ENCODE measurements at regions not wholly inside any gene's neighbourhood (a gene's known extent, or its start where the extent isn't known, plus 50 kb on each side); places are given as distances from the start of the nearest gene placed in this dataset.

DNA sequence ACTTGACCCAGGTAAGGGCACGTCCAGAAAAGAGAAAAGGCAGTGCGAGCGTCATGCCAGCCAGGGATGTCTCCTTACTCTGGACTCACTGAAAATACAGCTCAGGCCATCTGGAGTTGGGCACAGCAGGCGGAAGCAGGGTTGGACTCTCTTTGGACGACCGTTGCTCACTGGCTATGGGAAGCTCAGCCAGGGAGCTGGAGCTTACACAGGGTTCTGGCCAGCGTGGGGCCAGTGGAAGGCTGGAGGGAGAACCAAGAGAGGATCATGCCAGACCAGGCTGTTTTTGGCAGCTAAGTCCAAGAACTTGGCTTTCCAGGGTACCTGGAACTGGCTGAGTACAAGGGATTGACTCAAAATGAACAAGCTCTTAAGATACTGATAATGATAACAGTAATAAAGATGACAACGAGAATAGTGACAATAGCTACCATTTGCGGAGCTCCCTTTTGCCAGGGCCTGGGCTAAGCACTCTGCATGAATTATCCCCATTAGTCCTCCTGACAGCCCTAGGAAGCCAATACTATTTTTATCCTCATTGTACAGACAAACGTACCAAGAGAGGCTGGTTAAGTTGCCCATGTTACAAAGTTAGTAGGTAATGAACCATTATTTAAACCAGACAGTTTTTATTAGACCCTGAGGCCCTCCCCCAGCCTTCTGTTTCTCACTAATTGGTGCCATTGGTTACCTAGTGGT lies 177.6 kb downstream of the PTPN20 start:
- no peak for TF ChIP-seq REST (IDR thresholded peaks at IDR 0.05; ENCODE audit: borderline replicate concordance)
- no peak for TF ChIP-seq RAD21 (conservative IDR thresholded peaks at IDR 0.05)
- no peak for TF ChIP-seq CTCF (IDR thresholded peaks at IDR 0.05; ENCODE audit: poor library complexity, severe bottlenecking)
- TF ChIP-seq TAF1 (IDR thresholded peaks at IDR 0.05; ENCODE audit: low read depth) = no peak
- no peak for TF ChIP-seq MXI1 (conservative IDR thresholded peaks at IDR 0.05; ENCODE audit: poor library complexity, severe bottlenecking)
- TF ChIP-seq EP300 (conservative IDR thresholded peaks at IDR 0.05; ENCODE audit: poor library complexity, severe bottlenecking) = no peak
- no peak for TF ChIP-seq SMC3 (conservative IDR thresholded peaks at IDR 0.05; ENCODE audit: poor library complexity)
- no peak for TF ChIP-seq EZH2 (IDR thresholded peaks at IDR 0.05; ENCODE audit: borderline replicate concordance, insufficient read depth, low read length, poor library complexity, severe bottlenecking)
- TF ChIP-seq POLR2AphosphoS5 (IDR thresholded peaks at IDR 0.05) = no peak
- Histone ChIP-seq H4K20me1 (ENCODE audit: insufficient read depth) (no peaks in the 10 kb centered on the region), H3K9ac (ENCODE audit: low read length) (no peak overlapping the region), H3K9me3 (ENCODE audit: low read length) (no peaks in the 10 kb centered on the region), H3K4me3 (ENCODE audit: low read length) (no peak overlapping the region), H3K27me3 (ENCODE audit: insufficient read depth, low read depth, low read length) (no peaks in the 10 kb centered on the region), H3K36me3 (ENCODE audit: insufficient read depth, low read length) (no peaks in the 10 kb centered on the region), H3K4me2 (ENCODE audit: low read length) (no peak overlapping the region), H2AFZ (ENCODE audit: low read depth, low read length) (no peak overlapping the region), H3K79me2 (replicated peaks; ENCODE audit: insufficient read depth, low read length) (no peaks in the 10 kb centered on the region), H3K27ac (ENCODE audit: low read length) (no peak overlapping the region), H3K9me2 (ENCODE audit: insufficient read depth, low read length) (no peaks in the 10 kb centered on the region), H3F3A (ENCODE audit: insufficient read depth, low read length, poor library complexity, severe bottlenecking) (no peaks in the 10 kb centered on the region)

DNA sequence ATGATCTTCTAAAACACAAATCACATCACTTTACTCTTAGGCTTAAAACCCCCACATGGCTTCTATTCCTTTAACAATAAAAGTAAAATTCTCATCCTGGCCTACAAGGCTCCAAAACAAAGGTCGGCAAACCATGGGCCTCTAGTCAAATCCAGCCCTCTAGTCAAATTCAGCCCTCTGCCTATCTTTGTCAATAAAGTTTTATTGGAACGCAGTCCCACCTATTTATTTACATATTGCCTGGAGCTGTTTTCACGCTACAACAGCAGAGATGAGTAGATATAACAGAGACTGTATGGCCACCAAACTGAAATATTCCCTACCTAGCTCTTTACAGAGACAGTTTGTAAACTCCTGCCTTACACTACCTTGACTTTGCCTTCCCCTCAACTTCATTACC lies 178.8 kb downstream of the PTPN20 start:
- no peaks in the 10 kb centered on the region for H3K27me3 ChIP-seq (ENCODE audit: insufficient read depth, low read depth, low read length)
- no peaks in the 10 kb centered on the region for H3K9me2 ChIP-seq (ENCODE audit: insufficient read depth, low read length)
- no peaks in the 10 kb centered on the region for H4K20me1 ChIP-seq (ENCODE audit: insufficient read depth)
- no peak overlapping the region for H3K4me3 ChIP-seq (ENCODE audit: low read length)
- TF ChIP-seq TAF1 (IDR thresholded peaks at IDR 0.05; ENCODE audit: low read depth) = no peak
- TF ChIP-seq CTCF (IDR thresholded peaks at IDR 0.05; ENCODE audit: poor library complexity, severe bottlenecking) = no peak
- TF ChIP-seq EP300 (conservative IDR thresholded peaks at IDR 0.05; ENCODE audit: poor library complexity, severe bottlenecking) = no peak
- TF ChIP-seq MXI1 (conservative IDR thresholded peaks at IDR 0.05; ENCODE audit: poor library complexity, severe bottlenecking) = no peak
- TF ChIP-seq POLR2AphosphoS5 (IDR thresholded peaks at IDR 0.05) = no peak
- TF ChIP-seq SMC3 (conservative IDR thresholded peaks at IDR 0.05; ENCODE audit: poor library complexity) = no peak
- TF ChIP-seq RAD21 (conservative IDR thresholded peaks at IDR 0.05) = no peak
- no peak for TF ChIP-seq REST (IDR thresholded peaks at IDR 0.05; ENCODE audit: borderline replicate concordance)
- TF ChIP-seq EZH2 (IDR thresholded peaks at IDR 0.05; ENCODE audit: borderline replicate concordance, insufficient read depth, low read length, poor library complexity, severe bottlenecking) = no peak
- no peak overlapping the region for H3K4me2 ChIP-seq (ENCODE audit: low read length)
- H3K36me3 ChIP-seq (ENCODE audit: insufficient read depth, low read length) = no peaks in the 10 kb centered on the region
- H3K9ac ChIP-seq (ENCODE audit: low read length) = no peak overlapping the region
- H2AFZ ChIP-seq (ENCODE audit: low read depth, low read length) = no peak overlapping the region
- no peaks in the 10 kb centered on the region for H3K79me2 ChIP-seq (replicated peaks; ENCODE audit: insufficient read depth, low read length)
- no peaks in the 10 kb centered on the region for H3F3A ChIP-seq (ENCODE audit: insufficient read depth, low read length, poor library complexity, severe bottlenecking)
- H3K27ac ChIP-seq (ENCODE audit: low read length) = no peak overlapping the region
- H3K9me3 ChIP-seq (ENCODE audit: low read length) = no peaks in the 10 kb centered on the region

Measured in neural cell (in vitro differentiated cells).